Common myeloid progenitor, CD34-positive (primary cell): ENCODE measurements at regions not wholly inside any gene's neighbourhood (a gene's known extent, or its start where the extent isn't known, plus 50 kb on each side); places are given as distances from the start of the nearest gene placed in this dataset.
A peak's percentile ranks its signal among the peaks of the same experiment; 100 is the strongest.

Experiments
- CTCF ChIA-PET: fragments of 350-600 bp; sonication (Branson Sonifier 250); formaldehyde crosslinking; loops from one replicate; lab custom pipeline; 2021; ENCODE audit warnings: antibody characterized with exemption; lab: Charles Lee
- POLR2A ChIA-PET: fragments of 350-600 bp; sonication (Branson Sonifier 250); formaldehyde crosslinking; loops from one replicate; lab custom pipeline; 2021; ENCODE audit warnings: antibody characterized with exemption; lab: Charles Lee
- DNase-seq, 3 donors: peaks; one replicate each; pipeline versions ENCODE4 v3.0.0 to v3.0.0-alpha.2; 2013
- H3K27ac ChIP-seq, 2 experiments: 1 replicate in 1 of 2; 2 replicates in 1 of 2; pipeline ENCODE4 v1.7.0; 2013; ENCODE audit warnings: inconsistent platforms in 2 of 2, low read length in 2 of 2, mild to moderate bottlenecking in 2 of 2, low read depth in 1 of 2, moderate library complexity in 1 of 2; ENCODE audit not compliant: severe bottlenecking in 2 of 2, insufficient read depth in 1 of 2, poor library complexity in 1 of 2
- H3K27me3 ChIP-seq, 5 experiments: replicated peaks in 2 of 5; 1 replicate in 3 of 5; 2 replicates in 2 of 5; pipeline versions ENCODE4 v1.6.1 to v1.7.0; 2013; ENCODE audit warnings: low read length in 4 of 5, mild to moderate bottlenecking in 2 of 5, moderate library complexity in 2 of 5, inconsistent platforms in 1 of 5; ENCODE audit not compliant: insufficient read depth in 5 of 5, control insufficient read depth in 4 of 5
- H3K36me3 ChIP-seq, 4 experiments: 1 replicate in 2 of 4; 2 replicates in 2 of 4; pipeline versions ENCODE4 v1.6.1 to v1.7.0; 2013; ENCODE audit warnings: low read length in 3 of 4, control low read depth in 1 of 4, mild to moderate bottlenecking in 1 of 4; ENCODE audit not compliant: control insufficient read depth in 4 of 4, insufficient read depth in 4 of 4
- H3K4me1 ChIP-seq, 4 experiments: 1 replicate in 3 of 4; 2 replicates in 1 of 4; pipeline versions ENCODE4 v1.6.1 to v1.7.1; 2013; ENCODE audit warnings: low read length in 3 of 4, mild to moderate bottlenecking in 3 of 4, control low read depth in 1 of 4, inconsistent platforms in 1 of 4, moderate library complexity in 1 of 4; ENCODE audit not compliant: control insufficient read depth in 4 of 4, insufficient read depth in 4 of 4; ENCODE audit errors: control extremely low read depth in 1 of 4
- H3K4me3 ChIP-seq, 7 experiments: 1 replicate in 4 of 7; 2 replicates in 3 of 7; pipeline versions ENCODE4 v1.5.1 to v1.7.0; 2013; ENCODE audit warnings: mild to moderate bottlenecking in 7 of 7, low read length in 6 of 7, moderate library complexity in 6 of 7, inconsistent platforms in 2 of 7, low read depth in 2 of 7, control low read depth in 1 of 7; ENCODE audit not compliant: insufficient read depth in 4 of 7, control insufficient read depth in 1 of 7; ENCODE audit errors: extremely low read depth in 1 of 7
- H3K9me3 ChIP-seq, 5 experiments: 1 replicate in 4 of 5; 2 replicates in 1 of 5; pipeline versions ENCODE4 v1.6.1 to v1.7.1; 2013; ENCODE audit warnings: low read length in 4 of 5, mild to moderate bottlenecking in 2 of 5, inconsistent platforms in 1 of 5, low read depth in 1 of 5, moderate library complexity in 1 of 5; ENCODE audit not compliant: control insufficient read depth in 4 of 5, insufficient read depth in 2 of 5; ENCODE audit errors: control extremely low read depth in 1 of 5
- WGBS: methylation state at CpG from one replicate; pipeline ENCODE4 v1.1.5; 2013; ENCODE audit not compliant: insufficient coverage; 5-methylcytosine and 5-hydroxymethylcytosine counted together

DNA sequence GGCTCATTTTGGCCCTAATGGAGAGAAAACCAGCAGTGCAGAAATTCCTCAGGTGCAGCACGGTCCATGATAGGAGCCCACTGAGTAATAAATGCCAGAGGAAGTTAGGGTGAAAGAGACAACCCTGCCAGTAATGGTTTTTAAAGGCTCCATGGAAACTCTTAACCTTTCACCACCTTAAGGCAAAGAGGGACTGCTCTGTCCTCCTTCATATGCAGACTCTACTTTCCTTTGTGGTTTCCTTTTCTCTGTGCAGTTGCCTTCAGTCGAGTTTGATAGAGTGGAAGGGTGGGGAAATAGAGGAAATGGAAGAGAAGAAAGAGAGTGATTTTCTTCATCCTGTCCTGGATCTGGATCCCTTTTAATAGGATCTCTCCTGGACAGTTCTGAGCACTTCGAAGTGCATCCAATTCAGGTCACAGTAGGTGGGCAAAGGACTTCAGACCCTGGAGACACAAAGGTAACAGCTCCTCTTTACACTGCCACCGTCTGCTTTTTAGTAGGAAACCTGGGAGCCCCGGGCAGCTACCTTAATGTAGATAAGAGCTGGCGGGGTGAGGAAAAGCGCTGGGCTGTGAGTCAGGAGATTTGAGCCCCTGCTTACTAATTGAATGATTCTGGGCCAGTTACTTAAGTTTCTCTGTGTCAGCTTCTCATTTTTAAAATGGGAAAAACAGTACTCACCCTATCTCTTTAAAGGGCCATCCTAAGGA is 294.8 kb downstream of the KCNRG start:
- ChIA-PET CTCF (interaction anchor here (1.1 kb wide), 1 partner anchor 102 kb away, joined by 4 read pairs; no protein-coding TSS in a partner anchor), POLR2A (no interaction called here)
- Histone ChIP-seq H3K9me3 (peaks cover 0 to 2% (median 0%) of the 10 kb centered on the region in 5 experiments), H3K4me1 (peaks cover 5 to 15% (median 9%) of the 10 kb centered on the region in 4 experiments), H3K36me3 (no peaks in the 10 kb centered on the region), H3K27ac (no peak overlapping the region), H3K27me3 (no peaks in the 10 kb centered on the region), H3K4me3 (peak overlapping the region in 1 of 7 experiments; percentile 25)
- 9% methylated on average over 6 of the region's 7 CpGs for WGBS
- peak in 2 of 3 donors; percentile 18 to 29 for DNase-seq

DNA sequence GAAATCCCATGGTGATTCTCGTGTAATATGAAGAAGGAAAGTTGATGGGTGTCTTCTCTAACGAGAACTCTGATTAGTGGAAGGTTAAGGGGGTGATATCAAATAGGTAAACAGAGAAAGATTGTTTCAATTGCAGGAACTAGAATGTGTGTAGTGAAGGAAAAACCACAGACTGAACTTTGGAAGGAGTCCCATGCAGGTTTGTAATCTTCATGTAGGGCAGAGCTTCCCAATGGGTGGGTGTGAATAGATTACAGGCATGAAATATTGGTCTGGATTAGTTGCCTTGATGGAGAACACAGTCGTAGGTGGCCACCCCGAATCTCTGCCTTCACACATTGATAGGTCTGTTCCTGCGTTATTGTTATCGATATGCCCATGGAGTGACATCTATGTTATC is 295.5 kb downstream of the KCNRG start:
- Histone ChIP-seq H3K27me3 (no peaks in the 10 kb centered on the region), H3K27ac (no peak overlapping the region), H3K4me1 (peaks cover 5 to 15% (median 9%) of the 10 kb centered on the region in 4 experiments), H3K4me3 (no peak overlapping the region), H3K9me3 (peaks cover 0 to 2% (median 0%) of the 10 kb centered on the region in 5 experiments), H3K36me3 (no peaks in the 10 kb centered on the region)
- 95% methylated on average over 6 of the region's 6 CpGs for WGBS
- CTCF ChIA-PET, result no interaction called here
- POLR2A ChIA-PET, result no interaction called here
- DNase-seq, result no peak

DNA sequence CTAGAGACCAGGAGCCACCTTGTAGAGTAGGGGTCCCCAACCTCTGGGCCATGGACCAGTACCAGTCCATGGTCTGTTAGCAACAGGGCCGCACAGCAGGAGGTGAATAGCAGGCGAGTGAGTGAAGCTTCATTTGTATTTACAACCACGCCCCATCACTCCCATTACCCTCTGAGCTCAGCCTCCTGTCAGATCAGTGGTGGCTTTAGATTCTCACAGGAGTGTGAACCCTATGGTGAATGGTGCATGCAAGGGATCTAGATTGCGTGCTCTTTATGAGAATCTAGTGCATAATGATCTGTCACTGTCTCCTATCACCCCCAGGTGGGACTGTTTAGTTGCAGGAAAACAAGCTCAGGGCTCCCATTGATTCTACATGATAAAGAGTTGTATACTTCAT is 303.6 kb downstream of the KCNRG start:
- no peak overlapping the region for H3K27ac ChIP-seq
- H3K36me3 ChIP-seq, result no peaks in the 10 kb centered on the region
- peaks cover 0 to 16% (median 12%) of the 10 kb centered on the region in 4 experiments for H3K4me1 ChIP-seq
- WGBS, result 100% methylated on average over 1 of the region's 4 CpGs
- POLR2A ChIA-PET, result no interaction called here
- H3K9me3 ChIP-seq, result no peaks in the 10 kb centered on the region
- DNase-seq, result no peak
- H3K27me3 ChIP-seq, result no peaks in the 10 kb centered on the region
- H3K4me3 ChIP-seq, result no peak overlapping the region
- CTCF ChIA-PET, result interaction anchor here (1.0 kb wide), 1 partner anchor 176 kb away, joined by 4 read pairs; no protein-coding TSS in a partner anchor

DNA sequence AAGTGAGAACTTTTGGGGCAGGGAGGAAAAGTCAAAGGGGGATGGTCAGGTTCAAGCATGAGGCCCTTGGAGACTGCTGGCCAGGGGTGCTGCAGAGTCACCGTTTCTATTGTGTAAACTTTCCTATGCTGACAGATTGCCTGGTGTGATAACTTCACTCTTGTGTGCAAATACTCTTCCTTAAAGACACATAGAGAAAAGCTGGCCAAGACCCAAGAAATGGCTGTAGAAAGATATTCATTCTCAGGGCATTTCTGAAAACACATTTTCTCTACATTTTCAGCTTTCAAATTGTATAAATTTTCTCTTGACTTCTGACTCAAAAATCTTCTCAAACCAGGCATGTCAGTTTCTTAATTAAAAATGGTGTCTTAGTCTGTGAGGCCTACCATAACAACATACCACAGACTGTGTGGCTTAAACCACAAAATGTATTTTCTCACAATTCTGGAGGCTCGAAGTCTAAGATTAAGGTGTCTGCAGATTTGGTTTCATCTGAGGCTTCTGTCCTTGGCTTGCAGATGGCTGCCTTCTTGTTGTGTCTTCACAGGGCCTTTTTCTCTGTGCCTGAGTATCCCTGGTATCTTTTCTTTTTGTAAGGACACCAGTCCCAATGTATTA is 304.5 kb downstream of the KCNRG start:
- DNase-seq, result peak in 2 of 3 donors; percentile 63 to 72
- WGBS, result 0% methylated on average over 1 of the region's 2 CpGs
- CTCF ChIA-PET, result interaction anchor here (1.0 to 1.2 kb wide), 2 partner anchors 68 to 175 kb away, joined by 3 to 4 read pairs; no protein-coding TSS in a partner anchor
- Histone ChIP-seq H3K27ac (peak overlapping the region in 1 of 2 experiments; percentile 40), H3K27me3 (no peaks in the 10 kb centered on the region), H3K36me3 (no peaks in the 10 kb centered on the region), H3K4me3 (no peak overlapping the region), H3K9me3 (no peaks in the 10 kb centered on the region), H3K4me1 (peaks cover 0 to 16% (median 12%) of the 10 kb centered on the region in 4 experiments)
- POLR2A ChIA-PET, result no interaction called here

DNA sequence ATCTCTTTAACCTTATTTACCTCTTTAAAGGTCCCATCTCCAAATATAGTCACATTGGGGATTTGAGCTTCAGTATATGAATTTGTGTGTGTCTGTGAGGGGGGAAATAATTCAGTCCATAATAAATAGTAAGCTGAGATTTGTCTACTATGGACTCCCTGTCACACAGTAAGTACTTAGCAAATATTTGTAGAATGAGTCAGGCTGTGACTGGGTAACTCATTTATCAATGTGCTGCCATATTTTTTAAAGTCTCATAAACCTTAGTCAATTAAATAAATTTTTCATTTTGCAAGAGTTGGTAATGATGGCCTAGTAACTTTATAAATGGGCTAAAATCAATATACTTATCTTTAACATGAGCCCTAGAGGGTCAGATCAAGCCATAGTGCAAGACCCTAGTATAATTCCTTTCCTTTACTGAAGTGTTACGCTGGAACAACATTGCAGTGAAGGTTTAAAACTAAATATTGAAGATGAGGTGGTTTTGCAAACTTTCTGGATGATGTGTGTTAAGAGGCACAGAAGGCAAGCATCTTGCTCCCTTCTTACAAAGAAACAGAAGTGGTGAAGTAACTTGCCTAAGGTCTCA is 305.1 kb downstream of the KCNRG start:
- WGBS, result no CpG with 5 or more reads among the region's 1 CpG
- peak in 1 of 3 donors; percentile 5 for DNase-seq
- H3K27ac ChIP-seq, result peak overlapping the region in 1 of 2 experiments; percentile 40
- H3K9me3 ChIP-seq, result no peaks in the 10 kb centered on the region
- POLR2A ChIA-PET, result no interaction called here
- CTCF ChIA-PET, result interaction anchor here (1.2 kb wide), 1 partner anchor 69 kb away, joined by 3 read pairs; no protein-coding TSS in a partner anchor
- no peaks in the 10 kb centered on the region for H3K36me3 ChIP-seq
- H3K4me3 ChIP-seq, result no peak overlapping the region
- peaks cover 0 to 16% (median 12%) of the 10 kb centered on the region in 4 experiments for H3K4me1 ChIP-seq
- no peaks in the 10 kb centered on the region for H3K27me3 ChIP-seq

DNA sequence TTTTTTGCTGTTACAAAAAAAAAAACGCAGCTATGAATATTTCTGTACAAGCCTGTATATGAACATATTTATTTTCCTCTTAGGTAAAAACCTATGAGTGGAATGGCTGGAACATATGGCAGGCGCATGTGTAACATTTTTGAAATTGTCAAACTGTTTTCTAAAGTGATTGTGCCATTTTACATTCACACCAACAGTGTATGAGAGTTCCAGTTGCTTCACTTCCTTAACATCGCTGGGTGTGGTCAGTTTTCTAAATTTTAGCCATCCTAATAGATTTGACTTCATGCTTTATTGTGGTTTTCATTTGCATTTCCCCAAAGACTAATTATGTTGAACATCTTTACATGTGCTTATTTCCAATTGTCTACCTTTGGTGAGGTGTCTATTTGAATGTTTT is 306.8 kb downstream of the KCNRG start:
- Histone ChIP-seq H3K4me1 (peaks cover 0 to 16% (median 12%) of the 10 kb centered on the region in 4 experiments), H3K27ac (no peak overlapping the region), H3K36me3 (no peaks in the 10 kb centered on the region), H3K27me3 (no peaks in the 10 kb centered on the region), H3K9me3 (no peaks in the 10 kb centered on the region), H3K4me3 (no peak overlapping the region)
- DNase-seq, result no peak
- ChIA-PET POLR2A (no interaction called here), CTCF (no interaction called here)
- WGBS, result no CpG with 5 or more reads among the region's 3 CpGs
